Pons (tissue), 1 donor: ENCODE measurements at regions not wholly inside any gene's neighbourhood (a gene's known extent, or its start where the extent isn't known, plus 50 kb on each side); places are given as distances from the start of the nearest gene placed in this dataset.

ENCODE experiments used
- DNase-seq: peaks from one replicate; pipeline ENCODE4 v3.0.0-alpha.2; 2016; ENCODE audit warnings: low spot score

DNA sequence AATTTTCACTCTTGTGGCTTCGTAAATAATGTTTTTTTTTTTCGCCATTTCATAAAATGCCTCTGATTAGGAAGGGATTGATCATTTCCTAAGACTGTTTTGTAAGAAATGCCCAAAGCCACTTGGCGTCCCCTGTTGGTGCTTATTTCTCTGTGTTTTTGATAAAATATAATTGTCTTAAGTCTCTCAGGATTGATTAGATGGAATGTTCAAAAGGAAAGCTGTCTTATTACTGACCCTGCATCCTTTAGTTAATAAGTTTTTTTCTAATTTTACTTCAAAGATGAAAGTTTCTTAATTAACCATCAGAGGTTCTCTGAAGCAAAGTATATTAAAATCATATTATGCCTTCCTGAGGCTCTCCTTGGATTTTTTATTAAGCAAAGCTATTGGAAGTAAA is 624.3 kb upstream of the TENM4 start:
- no peak for DNase-seq

DNA sequence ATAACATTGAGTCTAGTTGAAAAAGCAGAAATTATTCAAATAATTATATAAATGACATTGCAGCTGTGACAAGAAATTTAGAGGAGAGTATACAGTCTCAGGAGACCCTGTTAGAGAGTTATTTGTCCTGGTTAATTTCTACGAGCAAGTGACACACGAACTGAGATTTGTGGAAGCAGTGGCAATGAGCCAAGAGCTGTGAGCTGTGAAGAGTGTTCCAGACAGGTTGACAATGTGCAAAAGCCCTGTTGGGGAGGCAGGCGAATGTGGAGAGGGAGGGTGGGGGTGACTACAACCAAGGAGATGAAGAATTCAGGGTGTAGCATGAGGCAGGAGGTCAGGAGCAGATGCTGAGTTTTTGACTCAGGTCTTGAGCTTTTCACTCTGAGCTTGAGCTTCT is 620.2 kb upstream of the TENM4 start:
- no peak for DNase-seq

DNA sequence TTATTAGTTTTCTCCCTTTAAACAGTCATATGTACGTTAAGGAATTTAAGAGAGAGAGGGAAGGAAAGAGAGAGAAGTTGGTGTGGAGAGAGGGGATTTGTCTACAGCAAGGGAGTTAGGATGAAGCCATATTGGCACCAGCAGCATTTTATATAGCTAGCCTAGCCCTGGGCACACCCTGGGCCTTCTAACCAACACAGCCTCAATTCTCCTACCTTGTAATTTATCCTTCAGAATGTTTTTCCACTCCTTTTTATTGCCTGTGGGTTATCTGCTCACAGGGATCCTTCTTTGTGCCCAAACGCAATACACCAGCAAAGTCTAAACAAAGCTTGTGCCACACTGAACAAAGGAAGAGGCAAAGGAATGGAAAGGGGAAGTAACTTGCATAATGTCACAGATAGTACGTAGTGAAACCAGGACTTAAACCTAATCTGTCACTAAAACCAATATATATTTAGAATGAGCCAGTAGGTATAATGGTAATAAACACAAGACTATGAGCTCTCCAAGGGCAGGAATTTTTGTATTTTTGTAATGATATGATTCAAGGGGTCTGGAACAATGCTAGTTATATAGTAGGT is 613.8 kb upstream of the TENM4 start:
- no peak for DNase-seq

DNA sequence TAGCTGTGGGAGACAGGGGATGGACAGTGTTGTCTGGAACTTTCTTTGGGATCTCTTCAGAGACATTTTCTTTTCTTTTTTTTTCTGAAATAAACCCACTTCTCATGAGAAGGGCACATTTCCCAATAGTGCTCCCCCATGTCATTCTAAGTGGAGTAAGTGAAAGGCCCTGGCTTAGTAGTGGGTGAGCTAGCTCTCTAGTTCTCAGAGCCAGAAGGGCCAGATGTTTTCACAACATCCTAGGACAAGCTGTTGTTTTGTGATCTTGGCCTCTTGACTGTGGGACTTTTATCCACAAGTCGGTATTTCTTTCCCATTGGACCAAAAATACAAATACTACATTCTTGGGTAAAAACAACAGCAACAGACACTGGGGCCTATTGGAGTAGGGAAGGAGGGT is 607.7 kb upstream of the TENM4 start:
- no peak for DNase-seq

DNA sequence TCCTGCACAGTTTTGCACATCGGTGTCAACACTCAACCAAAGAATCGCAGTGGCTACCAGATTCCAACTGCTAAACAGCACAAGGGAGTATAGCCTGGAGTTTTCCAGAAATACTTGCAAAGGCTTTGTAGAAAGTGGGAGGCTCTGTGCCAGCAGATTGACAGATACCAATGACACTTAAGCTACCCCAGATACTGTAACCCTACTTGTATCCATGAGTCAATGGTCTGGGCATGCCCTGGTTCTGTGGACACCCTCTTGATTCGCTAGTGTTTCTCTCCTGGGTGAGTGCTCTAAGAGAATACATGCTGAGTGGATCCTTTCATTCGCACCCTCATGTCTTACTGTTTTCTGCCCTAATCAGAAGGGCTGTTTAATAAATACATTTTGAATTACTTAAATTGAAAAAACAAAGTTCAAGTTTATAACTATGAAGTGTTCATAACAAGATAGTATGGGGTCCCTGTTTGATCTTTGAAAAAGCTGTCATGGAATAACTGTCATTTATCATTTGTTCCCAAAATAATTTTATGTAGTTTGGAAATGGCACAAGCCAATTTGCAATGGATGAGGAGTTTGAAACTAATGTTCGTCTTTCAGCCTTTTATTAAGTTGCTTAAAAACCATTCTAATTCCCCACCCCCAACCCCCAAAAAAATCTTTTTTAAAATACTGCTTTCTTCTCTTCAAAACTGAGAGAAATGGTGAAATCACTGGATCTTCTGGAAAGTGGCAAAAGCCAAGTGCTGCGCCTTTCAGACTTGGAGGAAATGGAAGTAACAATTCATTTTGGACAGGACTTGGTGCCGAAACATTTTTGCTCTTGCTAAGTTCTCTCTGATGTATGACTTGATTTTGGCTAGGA is 600.5 kb upstream of the TENM4 start:
- DNase-seq: no peak

DNA sequence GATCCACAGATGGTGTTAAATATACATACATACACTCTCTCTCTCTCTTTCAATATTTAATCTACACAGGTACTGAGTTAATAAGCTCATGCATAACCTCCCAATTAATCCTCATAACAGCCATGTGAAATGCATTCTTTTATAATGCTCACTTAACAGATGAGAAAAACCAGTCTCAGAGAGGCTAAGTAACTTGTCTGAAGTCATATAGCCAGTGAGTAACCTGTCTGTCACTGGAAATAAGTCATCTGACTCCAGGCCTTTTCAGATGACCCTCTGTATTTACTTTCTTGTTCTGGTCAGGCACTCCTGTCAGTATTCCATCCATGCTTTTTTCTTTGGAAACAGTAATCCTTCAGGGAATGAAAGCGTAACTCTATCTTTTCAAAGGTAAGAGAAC is 594.0 kb upstream of the TENM4 start:
- DNase-seq: no peak

DNA sequence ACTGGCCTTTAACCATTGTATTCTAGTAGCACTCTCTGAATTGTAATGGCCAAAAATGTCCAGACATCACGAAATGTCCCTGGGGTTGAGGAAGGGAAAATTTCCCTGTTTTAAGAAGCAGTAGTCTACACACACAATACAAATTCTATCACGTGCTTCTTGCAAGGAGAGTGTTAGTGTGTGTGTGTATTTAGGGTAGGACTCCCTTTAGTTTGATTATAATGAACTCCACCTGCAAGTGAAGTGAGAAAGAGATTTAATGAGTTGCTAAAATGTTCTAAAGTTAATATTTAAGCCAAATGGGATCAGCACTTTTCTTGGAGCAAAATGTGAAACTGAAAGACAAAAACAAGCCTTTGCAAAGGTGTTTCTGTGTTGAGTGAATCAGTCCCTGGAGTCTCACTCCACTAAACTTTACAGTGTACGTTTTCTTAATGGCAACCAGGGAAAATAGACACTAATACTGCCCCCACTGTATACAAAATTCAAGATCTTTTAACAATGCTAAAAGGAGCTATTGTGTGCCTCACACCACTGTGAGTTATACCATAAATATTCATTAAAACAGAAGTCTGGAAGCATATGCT is 590.3 kb upstream of the TENM4 start:
- no peak for DNase-seq

DNA sequence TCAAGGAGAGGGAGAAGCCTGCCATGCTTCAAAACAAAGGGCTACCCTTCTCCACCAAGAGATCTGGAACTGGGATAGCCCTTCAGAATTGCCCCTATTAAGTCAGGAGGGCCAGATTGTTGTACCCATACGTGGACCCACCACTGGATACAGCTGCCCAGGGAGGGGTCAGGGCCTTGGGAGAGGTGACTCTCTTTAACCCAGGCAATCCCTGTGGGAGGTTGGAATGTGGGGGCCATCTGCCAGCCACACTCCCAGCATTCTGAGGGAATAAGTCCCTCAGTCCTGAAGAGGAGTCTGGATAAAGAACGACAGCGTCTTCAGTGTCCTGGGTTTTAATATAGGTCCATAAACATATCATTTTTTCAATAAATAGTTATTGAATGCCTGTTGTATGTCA is 588.2 kb upstream of the TENM4 start:
- no peak for DNase-seq

DNA sequence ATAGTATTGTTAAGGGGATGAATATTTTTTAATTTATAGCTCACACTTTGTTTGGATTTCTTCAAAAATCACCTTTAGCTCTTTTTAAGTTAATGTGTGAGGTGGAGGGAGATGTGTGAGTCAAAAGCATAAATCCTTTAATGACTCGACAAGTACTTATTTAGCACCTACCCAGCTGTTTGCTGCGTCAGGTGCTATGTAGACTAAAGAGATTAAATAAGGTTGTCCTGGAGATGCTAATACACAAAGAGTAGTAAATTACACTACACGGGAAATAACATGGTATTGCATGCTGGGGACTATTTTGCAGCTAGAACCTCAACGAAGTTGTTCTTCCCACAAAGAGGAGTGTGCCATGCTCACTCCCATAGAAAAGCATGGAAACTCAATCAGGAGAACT is 583.3 kb upstream of the TENM4 start:
- no peak for DNase-seq

DNA sequence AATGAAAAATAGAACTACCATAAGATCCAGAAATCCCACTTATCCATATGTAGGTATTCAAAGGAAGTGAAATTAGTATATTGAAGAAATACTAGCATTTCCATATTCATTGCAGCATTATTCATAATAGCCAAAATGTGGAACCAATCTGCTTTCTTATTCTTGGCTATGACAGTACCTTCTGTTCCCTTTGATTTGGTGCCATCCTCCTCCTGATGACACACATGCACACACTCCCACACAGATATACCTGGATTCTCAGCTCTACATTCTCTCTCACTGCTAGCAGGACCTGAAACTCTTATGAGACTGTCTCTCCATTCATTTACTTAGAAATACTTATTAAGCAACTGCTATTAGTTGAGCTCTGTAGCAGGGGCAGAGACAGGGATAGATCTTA is 582.6 kb upstream of the TENM4 start:
- DNase-seq: no peak

DNA sequence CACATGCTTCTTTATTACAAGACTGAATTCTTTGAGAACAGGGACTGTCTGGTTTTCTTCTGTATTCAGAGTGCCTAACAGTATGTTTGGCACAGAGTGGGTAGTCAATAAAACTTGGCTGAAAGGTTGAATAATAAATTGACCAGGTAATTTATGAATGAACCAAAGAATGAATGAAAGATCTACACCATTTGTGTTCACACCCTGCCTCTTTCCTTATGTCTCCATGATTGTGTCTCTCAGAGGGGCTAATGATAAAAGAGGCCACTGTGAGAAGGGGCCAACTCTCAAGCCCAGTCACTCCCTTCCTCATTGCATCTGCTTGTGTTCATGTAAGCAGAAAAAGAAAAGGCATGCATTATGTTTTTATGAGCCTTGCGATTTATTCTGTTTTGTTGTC is 569.7 kb upstream of the TENM4 start:
- DNase-seq: no peak

DNA sequence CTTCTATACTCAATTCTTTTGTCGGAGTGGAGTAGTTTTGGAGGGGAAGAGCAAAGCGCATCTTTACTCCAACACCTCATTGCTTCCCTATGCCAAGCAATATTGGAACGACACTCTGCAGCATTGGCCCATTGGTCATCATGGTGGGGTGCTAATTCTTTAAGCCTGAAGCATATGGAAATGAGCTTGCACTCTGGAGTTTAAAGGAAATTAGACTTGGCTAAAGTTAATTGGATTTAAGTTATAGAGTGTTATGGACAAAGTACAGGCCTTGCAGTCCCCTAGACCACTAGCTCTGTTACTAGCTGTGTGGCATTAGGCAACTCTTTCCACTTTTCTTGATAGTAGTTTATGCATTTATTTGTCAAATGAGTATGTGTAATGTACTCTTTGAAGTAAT is 568.3 kb upstream of the TENM4 start:
- DNase-seq: no peak

DNA sequence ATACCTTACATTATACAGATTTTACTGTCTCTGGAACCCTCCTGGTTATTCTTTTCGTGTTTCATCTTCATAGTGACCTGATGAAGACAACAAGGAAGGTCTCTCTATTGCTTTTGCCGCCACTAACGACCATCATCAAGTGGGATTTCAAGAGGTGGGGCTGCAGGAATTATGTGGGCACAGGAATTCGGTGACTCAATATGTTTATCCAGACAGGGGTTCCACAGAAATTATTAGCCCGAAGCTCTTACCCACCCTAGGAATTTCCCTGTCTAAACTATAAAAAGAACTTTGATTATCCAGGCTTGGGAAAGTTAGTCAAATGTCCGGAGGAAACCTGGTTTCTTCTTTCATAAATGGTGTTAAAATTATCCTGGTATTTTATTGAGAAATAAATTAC is 566.8 kb upstream of the TENM4 start:
- no peak for DNase-seq

DNA sequence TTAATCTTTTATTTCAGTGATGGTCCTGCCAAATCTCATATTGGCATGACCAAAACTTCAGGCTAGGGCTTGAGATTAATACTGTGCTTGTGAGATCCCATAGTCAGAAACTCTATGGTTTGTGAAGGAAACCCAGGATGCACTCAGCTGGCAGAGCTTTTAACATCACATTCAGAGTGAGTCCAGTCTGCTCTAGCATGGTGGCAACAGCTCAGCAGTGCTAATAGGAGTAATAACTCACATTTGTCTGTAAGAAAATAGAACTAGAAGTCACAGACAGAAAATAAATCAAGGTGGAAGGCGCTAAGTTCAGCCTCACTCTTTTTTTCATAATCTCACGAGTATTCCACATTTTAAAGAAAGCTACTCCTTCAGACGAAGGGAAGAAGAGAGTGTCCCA is 549.3 kb upstream of the TENM4 start:
- DNase-seq: no peak

DNA sequence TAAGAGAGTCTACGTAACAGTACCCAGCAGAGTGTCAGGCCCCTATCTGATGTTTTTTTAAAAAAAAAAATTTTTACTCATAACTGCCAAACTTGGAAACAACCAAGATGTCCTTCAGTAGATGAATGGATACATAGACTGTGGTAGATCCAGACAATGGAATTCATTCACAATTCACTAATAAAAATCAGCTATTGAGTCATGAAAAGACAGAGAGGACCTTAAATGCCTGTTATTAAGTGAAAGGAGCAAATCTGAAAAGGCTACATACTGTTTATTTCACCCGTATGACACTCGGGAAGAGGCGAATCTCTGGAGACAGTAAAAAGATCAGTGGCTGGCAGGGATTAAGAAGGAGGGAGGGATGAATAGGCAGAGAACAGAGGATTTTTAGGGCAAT is 541.4 kb upstream of the TENM4 start:
- DNase-seq: peak; percentile 38

DNA sequence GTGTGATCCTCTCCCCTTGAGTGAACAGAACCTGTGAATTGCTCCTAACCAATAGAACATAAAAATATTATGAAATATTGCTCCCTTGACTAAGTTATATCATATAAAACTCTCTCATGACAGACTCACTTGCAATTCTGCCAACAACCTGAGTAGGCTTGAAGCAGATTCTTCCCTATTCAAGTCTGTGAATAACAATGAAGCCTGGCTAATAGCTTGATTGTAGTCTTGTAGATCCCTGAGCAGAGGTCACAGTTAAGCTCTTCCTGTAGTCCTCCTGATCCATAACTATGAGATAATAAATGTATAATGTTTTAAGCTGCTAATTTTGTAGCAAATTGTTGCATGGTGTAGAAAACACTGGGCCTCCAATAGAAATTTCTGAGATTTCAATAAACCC is 540.1 kb upstream of the TENM4 start:
- DNase-seq: no peak

DNA sequence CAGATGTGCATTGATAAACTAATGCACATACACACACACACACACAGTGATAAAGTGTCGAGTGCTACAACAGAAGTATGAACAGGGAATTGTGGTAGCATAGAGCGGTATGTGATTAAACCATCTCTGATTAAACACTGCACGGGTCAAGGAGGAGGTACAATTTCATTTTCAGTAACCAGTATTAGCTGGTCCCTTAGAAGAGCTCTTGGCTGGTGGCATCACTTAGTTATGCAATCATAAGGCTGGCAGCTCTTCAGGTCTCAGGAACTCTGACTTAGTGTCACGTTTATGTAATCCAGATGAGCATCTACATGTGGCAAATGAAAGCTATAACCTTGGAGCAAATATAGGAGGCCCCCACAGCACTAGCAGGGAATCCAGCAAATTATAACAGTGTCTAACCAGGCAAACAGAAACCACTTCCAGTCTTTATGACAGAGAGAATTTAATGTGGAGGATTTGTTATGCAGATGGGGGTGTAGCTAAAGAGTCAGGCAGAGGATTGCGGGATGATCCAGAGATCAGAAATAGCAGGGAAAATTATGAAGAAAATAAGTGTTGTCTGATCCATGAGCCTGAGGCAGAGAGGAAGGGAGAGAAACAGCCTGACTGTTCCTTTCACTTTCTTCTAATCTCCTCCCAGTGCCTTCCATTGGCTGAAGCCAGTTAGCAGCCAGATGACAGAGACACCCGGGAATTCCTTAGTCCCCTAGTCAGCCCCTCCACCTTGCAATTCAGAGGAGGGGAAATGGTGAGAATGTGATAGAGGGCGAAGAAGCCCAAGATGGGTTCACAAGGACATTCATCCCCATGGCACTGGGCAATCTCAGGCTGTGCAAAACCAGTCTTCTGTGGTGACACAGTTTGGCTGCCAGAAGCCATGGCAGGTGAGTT is 533.1 kb upstream of the TENM4 start:
- DNase-seq: no peak

DNA sequence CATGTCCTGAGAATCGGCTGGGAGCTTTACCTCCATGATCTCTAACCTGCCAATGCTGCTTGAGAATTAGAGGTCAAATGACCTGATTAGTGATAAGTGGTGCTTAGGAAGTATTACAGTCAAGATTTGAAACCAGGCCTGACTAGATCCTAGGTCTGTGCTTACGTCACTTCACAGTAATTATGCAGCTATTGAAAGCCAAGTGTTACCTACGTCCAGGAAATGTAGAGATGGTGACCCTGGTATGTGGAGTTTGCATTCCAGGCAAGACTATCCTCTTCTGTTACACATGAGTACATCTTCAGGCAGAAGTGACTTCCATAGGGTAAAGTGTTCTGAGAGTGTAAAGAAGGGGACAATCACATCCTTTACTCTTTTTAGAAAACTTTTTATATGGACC is 530.4 kb upstream of the TENM4 start:
- no peak for DNase-seq

DNA sequence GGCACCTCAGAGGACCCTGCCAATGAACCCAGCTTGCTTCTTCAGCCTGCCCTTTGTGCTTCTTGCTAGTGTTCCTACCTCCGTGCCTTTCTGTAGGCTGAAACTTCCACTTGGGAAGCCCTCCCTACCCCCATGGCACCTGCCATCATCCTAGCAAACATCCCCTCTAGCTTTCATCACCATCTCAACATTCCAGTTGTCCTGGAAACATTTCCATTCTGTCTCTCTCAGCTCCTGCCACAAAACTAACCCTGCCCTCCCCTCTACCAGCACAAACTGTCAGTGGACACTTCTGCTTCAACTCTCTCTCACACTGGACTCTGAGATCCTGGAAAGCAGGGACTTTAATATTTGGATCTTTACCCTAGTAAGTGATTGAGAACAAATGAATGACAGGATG is 525.8 kb upstream of the TENM4 start:
- DNase-seq: no peak

DNA sequence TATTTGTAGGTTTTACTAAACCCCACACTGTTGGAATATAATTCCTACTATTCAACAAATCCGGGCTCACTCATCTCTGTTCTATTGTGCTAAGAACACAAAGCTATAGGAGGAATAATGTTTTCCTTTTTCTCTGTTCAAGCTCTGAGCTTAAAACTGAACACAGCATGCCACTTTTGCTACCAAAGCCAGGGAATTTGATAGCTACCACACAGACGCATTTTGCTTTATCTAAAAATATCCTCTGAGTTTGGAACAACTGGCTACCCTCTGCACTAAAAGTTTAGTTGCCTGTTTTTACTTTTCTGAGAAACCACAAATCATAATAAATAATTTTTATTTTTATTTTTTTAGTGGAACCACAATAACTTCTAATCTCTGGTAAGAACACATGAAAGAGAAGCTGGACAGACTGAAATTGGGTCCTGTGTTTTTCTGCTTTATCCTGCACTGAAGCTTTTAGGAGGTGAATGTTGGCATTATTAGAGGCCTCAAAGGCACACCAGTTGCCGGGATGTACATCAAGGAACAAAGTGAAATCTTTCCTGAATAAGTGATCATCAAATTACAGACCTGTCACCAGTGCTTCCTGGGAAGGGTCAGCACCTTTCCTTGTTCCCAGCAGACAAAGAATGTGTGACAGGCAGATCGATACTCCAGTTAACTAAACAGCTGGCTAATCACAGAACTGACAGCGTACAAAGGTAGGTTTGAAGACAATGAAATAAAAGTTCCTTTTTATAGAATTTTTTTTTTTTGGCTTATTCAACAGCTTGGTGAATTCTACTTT is 523.2 kb upstream of the TENM4 start:
- no peak for DNase-seq

DNA sequence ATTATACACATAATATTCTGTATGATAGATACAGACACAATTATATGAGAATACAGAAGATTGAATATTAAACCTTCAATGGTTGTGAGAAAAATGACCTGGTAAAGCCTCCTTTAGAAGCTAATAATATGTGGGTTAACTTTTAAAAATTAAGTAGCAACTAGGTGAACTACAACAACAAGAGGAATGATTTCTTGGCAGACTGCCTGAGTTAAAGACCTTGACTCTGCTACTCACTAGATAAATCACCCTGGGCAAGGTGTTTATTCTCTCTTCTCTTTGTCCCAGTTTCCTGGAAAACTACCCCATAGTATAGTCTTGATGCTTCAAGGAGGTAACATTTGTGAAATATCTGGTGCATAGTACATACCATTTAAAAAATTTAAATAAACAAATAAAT is 519.6 kb upstream of the TENM4 start:
- no peak for DNase-seq

DNA sequence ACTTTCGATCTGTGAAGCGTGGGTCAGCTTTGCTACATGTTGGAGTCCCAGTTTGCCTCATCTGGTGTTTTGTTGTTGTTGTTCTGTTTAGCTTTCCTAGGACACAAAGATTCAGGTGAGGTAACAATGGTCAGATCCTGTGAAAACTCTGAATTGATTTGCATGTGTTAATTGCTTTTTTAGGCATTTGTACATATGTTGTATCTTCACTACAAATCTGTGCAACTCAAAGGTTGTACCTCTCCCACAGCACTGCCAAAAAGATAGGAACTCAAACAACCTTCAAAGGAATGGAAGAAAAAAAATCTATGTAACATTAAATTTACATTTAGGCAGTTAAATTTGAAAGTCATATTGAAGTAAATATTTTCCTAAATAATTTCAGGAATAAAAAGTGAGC is 518.5 kb upstream of the TENM4 start:
- no peak for DNase-seq
